GM20000 (cell line): ENCODE measurements at regions not wholly inside any gene's neighbourhood (a gene's known extent, or its start where the extent isn't known, plus 50 kb on each side); places are given as distances from the start of the nearest gene placed in this dataset.

Experiments used
- DNase-seq: peaks from one replicate; pipeline ENCODE4 v3.0.0; 2012; ENCODE audit warnings: low spot score
- CTCF ChIP-seq: IDR thresholded peaks from 2 replicates; pipeline ENCODE4 v1.5.1; 2012; ENCODE audit warnings: mild to moderate bottlenecking, control low read depth; ENCODE audit errors: extremely low read depth, missing control alignments

DNA sequence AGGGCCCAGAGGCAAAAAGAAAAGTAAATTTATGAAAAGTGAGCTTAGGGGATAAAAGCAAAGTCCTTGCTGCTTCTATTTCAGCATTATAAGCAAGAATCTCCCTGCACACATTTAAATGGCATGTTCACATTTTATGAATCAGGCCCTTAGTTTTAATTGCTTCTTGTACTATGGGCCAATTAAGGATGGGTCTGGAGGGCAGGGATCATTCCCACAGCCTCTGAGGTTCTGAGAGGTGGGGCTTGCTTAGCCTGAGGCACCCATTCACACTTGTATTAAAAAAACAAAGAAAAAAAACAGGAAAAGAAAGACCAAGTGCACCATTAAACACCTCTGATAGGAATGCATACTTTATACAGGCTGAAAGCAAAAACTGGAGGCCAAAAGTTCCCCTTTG, 565.1 kb downstream of the BCL11A start:
- no peak for TF ChIP-seq CTCF
- no peak for DNase-seq

GRCh38 chr2:59986511-59986910, 566.9 kb downstream of the BCL11A start:
- DNase-seq, result no peak
- no peak for TF ChIP-seq CTCF

- no peak for TF ChIP-seq CTCF
Measured at GRCh38 chr2:59985923-59986322, 567.5 kb downstream of the BCL11A start.

GRCh38 chr2:59974051-59974766, 579.2 kb downstream of the BCL11A start:
- TF ChIP-seq CTCF, result no peak
- no peak for DNase-seq

More at GRCh38 chr2:59985923-59986322, 567.5 kb downstream of the BCL11A start:
- no peak for DNase-seq

DNA sequence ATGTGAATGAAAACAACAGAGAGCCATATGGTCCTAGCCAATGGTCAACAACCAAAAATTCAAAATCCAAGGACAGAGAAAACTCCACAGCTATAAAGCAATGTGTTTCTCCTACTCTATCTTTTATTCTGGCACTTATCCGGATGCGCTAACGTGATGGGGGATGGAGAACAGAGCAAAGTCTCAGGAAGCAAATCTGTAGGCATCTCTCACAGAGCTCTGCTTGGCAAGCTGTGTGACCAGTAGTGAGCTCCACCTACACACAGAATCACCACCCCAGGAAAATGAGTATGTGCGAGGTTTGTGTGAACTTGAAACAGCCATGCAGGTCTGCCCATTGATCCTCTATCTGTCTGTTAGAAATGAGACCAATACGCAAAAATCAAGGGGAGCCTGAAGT, 584.3 kb downstream of the BCL11A start:
- TF ChIP-seq CTCF, result no peak
- no peak for DNase-seq

DNA sequence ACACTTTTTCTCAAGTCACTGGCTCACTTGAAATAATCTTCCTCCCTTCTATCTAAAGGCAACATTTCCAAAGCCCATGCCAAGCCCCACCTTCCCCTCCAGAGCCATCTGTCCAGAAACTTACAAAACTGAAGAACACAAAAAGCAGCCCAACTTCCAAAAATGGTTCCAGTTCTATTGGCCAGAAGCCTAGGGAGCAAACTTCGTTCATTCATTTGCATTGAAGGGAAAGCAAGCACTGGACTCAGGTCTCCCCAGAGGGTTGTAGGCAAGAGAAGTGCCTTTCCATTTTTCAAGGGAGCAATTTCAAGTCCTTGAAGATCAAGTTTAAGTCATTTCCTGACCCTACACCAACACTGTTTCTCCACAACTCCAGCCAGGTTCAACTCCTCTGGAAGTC, 585.0 kb downstream of the BCL11A start:
- TF ChIP-seq CTCF, result no peak
- no peak for DNase-seq

GRCh38 chr2:59967691-59968090, 585.8 kb downstream of the BCL11A start:
- DNase-seq, result no peak
- no peak for TF ChIP-seq CTCF
